ENCODE measurements at regions not wholly inside any gene's neighbourhood (a gene's known extent, or its start where the extent isn't known, plus 50 kb on each side); places are given as distances from the start of the nearest gene placed in this dataset.

- TF ChIP-seq CTCF (IDR thresholded peaks at IDR 0.05), result no peak
- no peak for TF ChIP-seq EZH2 (IDR thresholded peaks at IDR 0.05; ENCODE audit: borderline replicate concordance, insufficient read depth, low read depth, low read length, poor library complexity, severe bottlenecking)
These were observed 154.6 kb upstream of the IPO5 start for GRCh38 chr13:97798836-97799235.

Data from B cell (primary cell).